ENCODE measurements at regions not wholly inside any gene's neighbourhood (a gene's known extent, or its start where the extent isn't known, plus 50 kb on each side); places are given as distances from the start of the nearest gene placed in this dataset.
"Not testable (repeated sequence)": the region's sequence is repeated elsewhere in the genome, so short reads cannot be mapped to it uniquely, and the experiment has no call there.

GRCh38 chr11:116698080-116698479 is 74.7 kb downstream of the BUD13 start:
- DNase-seq: no peak

GRCh38 chr11:116697639-116698038 is 75.1 kb downstream of the BUD13 start:
- no peak for DNase-seq

- no peak for DNase-seq
Measured at GRCh38 chr11:116697011-116697410, 75.8 kb downstream of the BUD13 start.

GRCh38 chr11:116696381-116696941 is 76.3 kb downstream of the BUD13 start:
- no peak for DNase-seq

DNA sequence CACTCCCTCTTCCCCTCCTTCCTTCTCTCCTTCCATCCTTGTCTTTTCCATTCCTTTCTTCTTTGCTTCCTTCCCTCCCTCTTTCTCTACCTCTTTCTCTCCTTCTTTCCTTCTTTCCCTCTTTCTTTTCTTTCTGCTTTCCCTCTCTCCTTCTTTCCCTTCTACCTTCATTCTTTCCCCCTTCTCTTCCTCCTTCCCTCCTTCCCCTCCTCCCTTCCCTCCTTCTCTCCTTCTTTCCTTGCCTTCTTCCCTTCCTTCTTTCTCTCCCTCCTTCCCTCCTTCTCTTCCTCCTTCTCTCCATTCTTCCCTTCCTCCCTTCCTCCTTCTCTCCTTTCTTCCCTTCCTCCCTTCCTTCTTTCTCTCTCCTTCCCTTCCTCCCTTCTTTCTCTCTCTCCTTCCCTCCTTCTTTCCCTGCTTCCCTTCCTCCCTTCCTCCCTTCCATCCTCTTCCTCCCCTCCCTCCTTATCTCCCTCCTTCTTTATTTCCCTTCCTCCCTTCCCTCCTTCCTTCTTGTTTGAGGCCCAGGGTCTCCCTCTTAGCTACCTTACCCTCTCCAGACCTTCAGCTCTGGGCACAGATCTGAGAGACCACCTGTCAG is 77.0 kb downstream of the BUD13 start:
- no peak for DNase-seq

DNA sequence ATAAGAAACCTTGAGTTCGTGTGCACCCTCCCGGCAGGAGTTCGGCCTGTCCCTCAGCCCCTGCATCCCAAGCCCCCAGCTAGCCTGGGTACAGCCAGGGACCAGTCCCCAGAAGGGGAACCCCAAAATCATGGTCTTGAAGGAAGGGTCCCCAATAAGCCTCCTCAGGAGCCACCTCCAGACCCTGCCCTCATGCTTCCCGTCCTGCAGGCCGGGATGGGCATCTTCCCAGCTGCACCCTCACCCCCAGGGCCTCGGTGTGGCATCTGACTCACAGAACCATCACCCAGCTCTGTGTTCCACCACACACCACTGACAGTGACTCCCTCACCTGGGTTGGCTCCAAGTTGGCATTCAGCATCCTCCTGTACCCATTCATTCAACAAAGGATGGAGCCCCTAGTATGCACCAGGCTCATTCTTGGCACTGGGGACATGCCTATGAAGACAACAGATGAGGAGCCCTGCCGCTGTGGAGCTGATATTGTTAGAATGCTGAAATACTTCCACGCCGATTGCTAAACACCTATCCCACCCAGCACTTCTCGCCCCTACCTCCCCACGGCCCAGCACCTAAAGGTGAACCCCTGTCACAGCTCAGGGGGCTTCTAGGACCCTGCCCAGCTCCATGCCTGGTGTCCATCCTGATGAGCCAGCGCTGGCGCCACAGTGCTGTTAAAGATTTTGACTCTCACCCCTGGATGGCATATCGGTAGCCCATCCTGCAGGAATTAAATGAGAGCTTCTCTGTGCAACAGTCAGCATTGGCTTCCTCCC is 77.8 kb downstream of the BUD13 start:
- no peak for DNase-seq

DNA sequence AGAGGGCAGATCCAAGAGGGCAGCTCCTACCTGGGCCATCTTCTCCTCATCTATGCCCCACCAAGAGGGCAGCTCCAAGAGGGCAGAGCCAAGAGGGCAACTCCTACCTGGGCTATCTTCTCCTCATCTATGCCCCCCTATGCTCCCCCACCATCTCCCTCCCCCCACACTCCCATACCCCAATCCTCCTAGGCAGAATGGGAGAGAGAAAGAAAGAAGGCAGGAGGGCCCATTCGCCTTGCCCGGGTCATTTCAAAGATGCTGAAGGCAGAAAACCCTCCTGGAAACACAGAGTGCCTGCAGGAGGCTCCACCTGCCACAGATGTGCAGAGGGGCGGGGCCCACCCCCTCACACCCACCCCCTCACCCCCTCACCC is 78.5 kb downstream of the BUD13 start:
- no peak for DNase-seq

DNA sequence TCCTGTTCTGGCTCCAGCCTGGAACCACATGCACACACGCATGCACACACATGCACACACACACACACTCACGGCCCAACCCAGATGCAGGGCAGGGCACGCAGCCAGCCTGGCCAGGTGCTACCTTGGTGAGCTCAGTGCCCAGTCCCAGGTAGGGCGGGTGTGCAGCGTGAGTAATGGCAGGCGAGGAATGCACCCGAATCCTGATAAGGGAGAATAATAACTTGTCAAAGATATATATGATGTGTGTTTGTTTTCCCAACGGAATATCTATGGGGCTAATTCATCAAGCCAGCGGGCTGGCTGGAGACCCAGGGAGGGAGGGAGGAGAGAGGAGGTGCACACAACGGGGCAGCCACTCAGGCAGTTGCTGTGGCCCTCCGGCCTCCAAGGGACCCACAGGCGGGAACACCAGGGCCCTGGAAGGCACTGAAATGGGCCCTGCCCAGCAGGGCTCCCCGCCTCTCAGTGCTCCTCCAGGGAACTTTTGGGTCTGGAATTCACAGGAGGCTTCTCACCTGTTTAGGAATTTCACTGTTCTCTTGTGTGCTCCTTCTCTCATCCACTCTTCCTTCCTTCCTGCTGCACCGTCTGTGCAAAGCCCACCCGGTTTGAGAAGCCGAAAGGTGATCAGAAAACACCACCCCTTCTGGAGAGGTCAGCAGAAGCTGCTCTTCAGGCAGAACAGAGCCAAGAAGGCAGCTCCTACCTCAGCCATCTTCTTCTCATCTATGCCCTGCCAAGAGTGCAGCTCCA is 79.0 kb downstream of the BUD13 start:
- DNase-seq: no peak

- DNase-seq: no peak
Measured at GRCh38 chr11:116693102-116693570, 79.7 kb downstream of the BUD13 start.

GRCh38 chr11:116692318-116693101 is 80.3 kb downstream of the BUD13 start:
- DNase-seq: no peak

- no peak for DNase-seq
Measured at GRCh38 chr11:116691771-116692177, 81.0 kb downstream of the BUD13 start.

DNA sequence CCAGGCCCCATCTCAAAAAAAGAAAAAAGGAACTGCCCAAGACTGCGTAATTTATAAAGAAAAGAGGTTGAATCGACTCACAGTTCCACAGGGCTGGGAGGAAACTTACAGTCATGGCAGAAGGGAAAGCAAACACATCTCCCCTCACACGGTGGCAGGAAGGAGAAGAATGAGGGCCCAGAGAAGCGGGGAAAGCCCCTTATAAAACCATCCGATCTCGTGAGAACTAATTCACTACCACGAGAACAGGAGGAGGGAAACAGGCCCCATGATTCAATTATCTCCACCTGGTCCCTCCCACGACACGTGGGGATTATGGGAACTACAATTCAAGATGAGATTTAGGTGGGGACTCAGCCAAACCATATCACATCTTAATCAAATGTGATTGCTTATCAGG is 82.2 kb downstream of the BUD13 start:
- no peak for DNase-seq

GRCh38 chr11:116689413-116690127 is 83.2 kb downstream of the BUD13 start:
- no peak for DNase-seq

DNA sequence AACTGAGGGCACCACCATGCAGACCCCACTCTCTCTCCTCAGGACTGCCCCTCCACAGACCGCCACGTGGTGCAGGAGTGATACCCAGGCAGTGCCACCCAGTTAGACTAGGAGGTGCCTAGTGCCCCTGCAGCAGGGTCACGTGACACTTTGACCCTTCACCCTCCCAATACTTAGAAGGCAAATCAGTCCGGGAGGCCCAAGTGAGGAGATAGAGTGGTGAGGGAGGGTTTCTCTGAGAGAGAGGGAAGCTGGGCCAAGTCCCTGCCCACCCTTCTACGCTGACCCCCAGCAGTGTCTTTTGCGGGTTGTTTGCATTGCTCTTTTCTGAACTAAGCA is 84.6 kb downstream of the BUD13 start:
- DNase-seq: no peak

DNA sequence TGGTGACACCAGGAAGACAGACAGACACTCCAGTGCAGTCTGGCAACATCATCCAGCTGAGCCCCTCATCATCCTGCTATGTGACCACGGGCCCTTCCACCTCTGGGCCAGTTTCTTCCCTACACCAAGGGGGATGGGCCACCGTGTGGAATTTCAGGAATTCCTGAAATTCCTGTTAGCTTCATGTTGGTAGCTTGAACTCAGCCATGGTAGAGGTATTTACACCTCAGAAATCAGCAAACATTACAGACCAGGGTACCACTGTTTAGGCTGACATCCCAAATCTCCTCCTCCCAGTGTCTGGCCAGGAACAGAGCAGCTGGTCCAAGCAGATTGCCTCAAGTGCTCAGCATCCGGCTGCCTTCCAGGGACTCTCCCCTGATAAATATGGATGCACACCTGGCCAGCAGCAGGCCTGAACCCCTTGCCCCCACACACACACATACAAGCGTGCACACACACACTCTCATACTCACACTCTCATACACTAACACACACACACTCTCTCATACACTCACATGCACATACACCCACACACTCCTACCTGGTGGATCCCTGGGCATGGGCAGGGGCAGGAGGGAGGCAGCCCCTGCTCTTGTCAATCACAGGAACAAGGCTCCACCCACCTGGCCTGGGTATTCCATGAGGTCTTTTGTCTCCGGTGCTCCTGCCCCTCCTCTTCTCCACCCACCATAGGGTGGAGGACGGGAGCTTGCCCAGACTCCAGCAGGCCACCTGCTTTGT is 85.2 kb downstream of the BUD13 start:
- DNase-seq: no peak

GRCh38 chr11:116686866-116687265 is 85.9 kb downstream of the BUD13 start:
- DNase-seq: no peak

DNA sequence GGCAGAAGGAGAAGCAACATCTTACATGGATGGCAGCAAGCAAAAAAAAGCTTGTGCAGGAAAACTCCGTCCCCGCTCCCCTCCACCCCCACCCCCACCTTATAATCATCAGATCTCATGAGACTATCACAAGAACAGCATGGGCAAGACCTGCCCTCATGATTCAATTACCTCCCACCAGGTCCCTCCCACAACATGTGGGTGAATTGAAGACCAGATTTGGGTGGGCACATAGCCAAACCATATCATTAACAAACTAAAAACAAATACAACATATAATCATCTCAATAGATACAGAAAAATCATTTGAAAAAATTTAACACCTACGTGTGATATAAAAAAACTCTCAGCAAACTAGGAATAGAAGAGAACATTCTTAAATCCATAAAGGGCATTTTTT is 88.8 kb downstream of the BUD13 start:
- DNase-seq: no peak

- DNase-seq: no peak
Measured at GRCh38 chr11:116680349-116681125, 92.2 kb downstream of the BUD13 start.

- DNase-seq: no peak
Measured at GRCh38 chr11:116678887-116679286, 93.9 kb downstream of the BUD13 start.

- not testable (repeated sequence) for DNase-seq
Measured at GRCh38 chr11:116667318-116667717, 105.5 kb downstream of the BUD13 start.
